ENCODE measurements at regions not wholly inside any gene's neighbourhood (a gene's known extent, or its start where the extent isn't known, plus 50 kb on each side); places are given as distances from the start of the nearest gene placed in this dataset.
"Not testable (repeated sequence)": the region's sequence is repeated elsewhere in the genome, so short reads cannot be mapped to it uniquely, and the experiment has no call there.

GRCh38 chr20:30671120-30671519, 586.3 kb upstream of the DEFB115 start:
- POLR2A ChIA-PET; H3K27me3 ChIP-seq (replicated peaks in 1 of 2; ENCODE audit: control insufficient read depth in 2 of 2, insufficient read depth in 2 of 2, low read length in 1 of 2); H2AFZ ChIP-seq (ENCODE audit: control insufficient read depth, low read depth, low read length); H3K4me3 ChIP-seq; ATAC-seq; RAD21 ChIA-PET (ENCODE audit: unreplicated experiment); H3K9me3 ChIP-seq (replicated peaks; ENCODE audit: control insufficient read depth, insufficient read depth, low read length); in situ Hi-C loops (cut with MboI); H3K9ac ChIP-seq (ENCODE audit: control insufficient read depth, insufficient read depth, low read length); H3K4me1 ChIP-seq (ENCODE audit: control insufficient read depth, insufficient read depth, low read length); DNase-seq (ENCODE audit: low read depth, low spot score); H3K79me2 ChIP-seq (ENCODE audit: control insufficient read depth, insufficient read depth, low read length); CTCF ChIA-PET; FAIRE-seq; SMC1A ChIA-PET (ENCODE audit: uncharacterized antibody, unreplicated experiment); intact Hi-C loops (cut with micrococcal nuclease; ENCODE audit: unreplicated experiment); H4K20me1 ChIP-seq (ENCODE audit: control insufficient read depth, insufficient read depth); H3K27ac ChIP-seq (ENCODE audit: control insufficient read depth, insufficient read depth); H3K36me3 ChIP-seq (ENCODE audit: control insufficient read depth in 2 of 2, insufficient read depth in 2 of 2, low read length in 1 of 2); H3K4me2 ChIP-seq (ENCODE audit: control insufficient read depth, insufficient read depth); BruUV-seq (replicated peaks): not testable (repeated sequence)
- 34% methylated on average over 5 of the region's 5 CpGs for WGBS (ENCODE audit: insufficient coverage, insufficient replicate concordance, low lambda C conversion rate, missing lambda C conversion rate)

GRCh38 chr20:30675988-30676564, 581.4 kb upstream of the DEFB115 start:
- 27% methylated on average over 6 of the region's 6 CpGs for WGBS (ENCODE audit: insufficient coverage, insufficient replicate concordance, low lambda C conversion rate, missing lambda C conversion rate)
- CTCF ChIA-PET; H3K27ac ChIP-seq (ENCODE audit: control insufficient read depth, insufficient read depth); H3K9ac ChIP-seq (ENCODE audit: control insufficient read depth, insufficient read depth, low read length); H3K36me3 ChIP-seq (ENCODE audit: control insufficient read depth in 2 of 2, insufficient read depth in 2 of 2, low read length in 1 of 2); intact Hi-C loops (cut with micrococcal nuclease; ENCODE audit: unreplicated experiment); H3K79me2 ChIP-seq (ENCODE audit: control insufficient read depth, insufficient read depth, low read length); H3K27me3 ChIP-seq (replicated peaks in 1 of 2; ENCODE audit: control insufficient read depth in 2 of 2, insufficient read depth in 2 of 2, low read length in 1 of 2); DNase-seq (ENCODE audit: low read depth, low spot score); BruUV-seq (replicated peaks); H4K20me1 ChIP-seq (ENCODE audit: control insufficient read depth, insufficient read depth); H3K4me2 ChIP-seq (ENCODE audit: control insufficient read depth, insufficient read depth); POLR2A ChIA-PET; ATAC-seq; FAIRE-seq; H3K9me3 ChIP-seq (replicated peaks; ENCODE audit: control insufficient read depth, insufficient read depth, low read length); H2AFZ ChIP-seq (ENCODE audit: control insufficient read depth, low read depth, low read length); H3K4me1 ChIP-seq (ENCODE audit: control insufficient read depth, insufficient read depth, low read length); H3K4me3 ChIP-seq; RAD21 ChIA-PET (ENCODE audit: unreplicated experiment); SMC1A ChIA-PET (ENCODE audit: uncharacterized antibody, unreplicated experiment); in situ Hi-C loops (cut with MboI): not testable (repeated sequence)

GRCh38 chr20:30682236-30682635, 575.2 kb upstream of the DEFB115 start:
- intact Hi-C loops (cut with micrococcal nuclease; ENCODE audit: unreplicated experiment); H3K9ac ChIP-seq (ENCODE audit: control insufficient read depth, insufficient read depth, low read length); CTCF ChIA-PET; H3K4me2 ChIP-seq (ENCODE audit: control insufficient read depth, insufficient read depth); H3K27me3 ChIP-seq (replicated peaks in 1 of 2; ENCODE audit: control insufficient read depth in 2 of 2, insufficient read depth in 2 of 2, low read length in 1 of 2); H4K20me1 ChIP-seq (ENCODE audit: control insufficient read depth, insufficient read depth); BruUV-seq (replicated peaks); SMC1A ChIA-PET (ENCODE audit: uncharacterized antibody, unreplicated experiment); H3K27ac ChIP-seq (ENCODE audit: control insufficient read depth, insufficient read depth); in situ Hi-C loops (cut with MboI); H3K79me2 ChIP-seq (ENCODE audit: control insufficient read depth, insufficient read depth, low read length); H3K36me3 ChIP-seq (ENCODE audit: control insufficient read depth in 2 of 2, insufficient read depth in 2 of 2, low read length in 1 of 2); RAD21 ChIA-PET (ENCODE audit: unreplicated experiment); H3K4me3 ChIP-seq; FAIRE-seq; H3K4me1 ChIP-seq (ENCODE audit: control insufficient read depth, insufficient read depth, low read length); H2AFZ ChIP-seq (ENCODE audit: control insufficient read depth, low read depth, low read length); POLR2A ChIA-PET; DNase-seq (ENCODE audit: low read depth, low spot score); H3K9me3 ChIP-seq (replicated peaks; ENCODE audit: control insufficient read depth, insufficient read depth, low read length); ATAC-seq: not testable (repeated sequence)
- 36% methylated on average over 4 of the region's 4 CpGs for WGBS (ENCODE audit: insufficient coverage, insufficient replicate concordance, low lambda C conversion rate, missing lambda C conversion rate)

GRCh38 chr20:30712861-30713260, 544.6 kb upstream of the DEFB115 start:
- CTCF ChIA-PET: not testable (repeated sequence)

More at GRCh38 chr20:30712861-30713260, 544.6 kb upstream of the DEFB115 start:
- H3K27me3 ChIP-seq (replicated peaks in 1 of 2; ENCODE audit: control insufficient read depth in 2 of 2, insufficient read depth in 2 of 2, low read length in 1 of 2); POLR2A ChIA-PET; BruUV-seq (replicated peaks); H3K27ac ChIP-seq (ENCODE audit: control insufficient read depth, insufficient read depth); in situ Hi-C loops (cut with MboI); RAD21 ChIA-PET (ENCODE audit: unreplicated experiment); DNase-seq (ENCODE audit: low read depth, low spot score); intact Hi-C loops (cut with micrococcal nuclease; ENCODE audit: unreplicated experiment); H3K4me1 ChIP-seq (ENCODE audit: control insufficient read depth, insufficient read depth, low read length); ATAC-seq; SMC1A ChIA-PET (ENCODE audit: uncharacterized antibody, unreplicated experiment); H3K4me3 ChIP-seq; H3K9me3 ChIP-seq (replicated peaks; ENCODE audit: control insufficient read depth, insufficient read depth, low read length); H3K4me2 ChIP-seq (ENCODE audit: control insufficient read depth, insufficient read depth); H3K79me2 ChIP-seq (ENCODE audit: control insufficient read depth, insufficient read depth, low read length); H2AFZ ChIP-seq (ENCODE audit: control insufficient read depth, low read depth, low read length); H3K9ac ChIP-seq (ENCODE audit: control insufficient read depth, insufficient read depth, low read length); H4K20me1 ChIP-seq (ENCODE audit: control insufficient read depth, insufficient read depth); H3K36me3 ChIP-seq (ENCODE audit: control insufficient read depth in 2 of 2, insufficient read depth in 2 of 2, low read length in 1 of 2); FAIRE-seq: not testable (repeated sequence)
- 0% methylated on average over 3 of the region's 3 CpGs for WGBS (ENCODE audit: insufficient coverage, insufficient replicate concordance, low lambda C conversion rate, missing lambda C conversion rate)
